ENCODE measurements at regions not wholly inside any gene's neighbourhood (a gene's known extent, or its start where the extent isn't known, plus 50 kb on each side); places are given as distances from the start of the nearest gene placed in this dataset.

GRCh38 chr3:154801729-154802128 is 278.4 kb upstream of the MME start:
- DNase-seq = no peak

- DNase-seq = no peak
Measured at GRCh38 chr3:154799800-154800199, 280.3 kb upstream of the MME start.

- DNase-seq = no peak
Measured at GRCh38 chr3:154795582-154795981, 284.5 kb upstream of the MME start.

GRCh38 chr3:154794814-154795445 is 285.2 kb upstream of the MME start:
- DNase-seq = no peak

GRCh38 chr3:154794391-154794790 is 285.7 kb upstream of the MME start:
- DNase-seq = no peak

- no peak for DNase-seq
Measured at GRCh38 chr3:154792828-154793227, 287.3 kb upstream of the MME start.

- no peak for DNase-seq
Measured at GRCh38 chr3:154791611-154792010, 288.5 kb upstream of the MME start.

- DNase-seq = no peak
Measured at GRCh38 chr3:154786724-154787123, 293.4 kb upstream of the MME start.

- no peak for DNase-seq
Measured at GRCh38 chr3:154783521-154783931, 296.6 kb upstream of the MME start.

GRCh38 chr3:154783061-154783460 is 297.1 kb upstream of the MME start:
- DNase-seq = no peak

GRCh38 chr3:154782151-154782550 is 298.0 kb upstream of the MME start:
- DNase-seq = no peak

- no peak for DNase-seq
Measured at GRCh38 chr3:154781595-154781994, 298.5 kb upstream of the MME start.

- DNase-seq = no peak
Measured at GRCh38 chr3:154780263-154780662, 299.9 kb upstream of the MME start.

GRCh38 chr3:154779571-154779970 is 300.5 kb upstream of the MME start:
- no peak for DNase-seq

- no peak for DNase-seq
Measured at GRCh38 chr3:154778057-154778456, 302.1 kb upstream of the MME start.

GRCh38 chr3:154776549-154777225 is 303.4 kb upstream of the MME start:
- DNase-seq = no peak

GRCh38 chr3:154775821-154776548 is 304.1 kb upstream of the MME start:
- DNase-seq = no peak

- no peak for DNase-seq
Measured at GRCh38 chr3:154766765-154767503, 313.2 kb upstream of the MME start.

- DNase-seq = no peak
Measured at GRCh38 chr3:154764856-154765640, 315.1 kb upstream of the MME start.

GRCh38 chr3:154762486-154762885 is 317.6 kb upstream of the MME start:
- DNase-seq = no peak

- no peak for DNase-seq
Measured at GRCh38 chr3:154759966-154760365, 320.2 kb upstream of the MME start.

GRCh38 chr3:154758109-154758868 is 321.8 kb upstream of the MME start:
- DNase-seq = no peak

All from CD4-positive, alpha-beta T cell treated with Interleukin-17A for 1 hour (primary cell).